ENCODE measurements at regions not wholly inside any gene's neighbourhood (a gene's known extent, or its start where the extent isn't known, plus 50 kb on each side); places are given as distances from the start of the nearest gene placed in this dataset.

- Histone ChIP-seq H3K9ac (ENCODE audit: low read length) (no peak overlapping the region), H3K4me1 (ENCODE audit: low read length) (no peaks in the 10 kb centered on the region), H3K9me3 (ENCODE audit: insufficient read depth, low read length) (no peaks in the 10 kb centered on the region), H3K79me2 (ENCODE audit: low read length) (no peaks in the 10 kb centered on the region), H3K4me3 (ENCODE audit: low read length) (no peak overlapping the region), H3K4me2 (ENCODE audit: low read length) (no peak overlapping the region), H3K27ac (ENCODE audit: low read length) (no peak overlapping the region), H2AFZ (ENCODE audit: low read depth, low read length) (no peak overlapping the region), H3K27me3 (ENCODE audit: low read depth, low read length) (no peaks in the 10 kb centered on the region), H3K36me3 (replicated peaks; ENCODE audit: low read depth, low read length) (no peaks in the 10 kb centered on the region), H4K20me1 (ENCODE audit: insufficient read depth, low read length) (no peaks in the 10 kb centered on the region)
- TF ChIP-seq CTCF (IDR thresholded peaks at IDR 0.05; ENCODE audit: low read depth, low read length), result no peak
- no peak for TF ChIP-seq EZH2phosphoT487 (IDR thresholded peaks at IDR 0.05; ENCODE audit: low read depth)
Observed at GRCh38 chr2:186984966-186985365, 136.0 kb upstream of the ZSWIM2 start.

- Histone ChIP-seq H3K79me2 (ENCODE audit: low read length) (no peaks in the 10 kb centered on the region), H3K4me2 (ENCODE audit: low read length) (no peak overlapping the region), H3K36me3 (replicated peaks; ENCODE audit: low read depth, low read length) (no peaks in the 10 kb centered on the region), H3K9me3 (ENCODE audit: insufficient read depth, low read length) (no peaks in the 10 kb centered on the region), H3K9ac (ENCODE audit: low read length) (no peak overlapping the region), H3K27ac (ENCODE audit: low read length) (no peak overlapping the region), H3K4me1 (ENCODE audit: low read length) (no peaks in the 10 kb centered on the region), H2AFZ (ENCODE audit: low read depth, low read length) (no peak overlapping the region), H3K4me3 (ENCODE audit: low read length) (no peak overlapping the region), H4K20me1 (ENCODE audit: insufficient read depth, low read length) (no peaks in the 10 kb centered on the region), H3K27me3 (ENCODE audit: low read depth, low read length) (no peaks in the 10 kb centered on the region)
- TF ChIP-seq CTCF (IDR thresholded peaks at IDR 0.05; ENCODE audit: low read depth, low read length) (no peak), EZH2phosphoT487 (IDR thresholded peaks at IDR 0.05; ENCODE audit: low read depth) (no peak)
Observed at GRCh38 chr2:186984481-186984880, 135.5 kb upstream of the ZSWIM2 start.

GRCh38 chr2:186980787-186981550 lies 132.0 kb upstream of the ZSWIM2 start:
- no peak for TF ChIP-seq CTCF (IDR thresholded peaks at IDR 0.05; ENCODE audit: low read depth, low read length)
- no peak for TF ChIP-seq EZH2phosphoT487 (IDR thresholded peaks at IDR 0.05; ENCODE audit: low read depth)
- Histone ChIP-seq H3K4me1 (ENCODE audit: low read length) (peaks cover 4% of the 10 kb centered on the region), H3K36me3 (replicated peaks; ENCODE audit: low read depth, low read length) (no peaks in the 10 kb centered on the region), H3K4me2 (ENCODE audit: low read length) (no peak overlapping the region), H3K27me3 (ENCODE audit: low read depth, low read length) (no peaks in the 10 kb centered on the region), H3K27ac (ENCODE audit: low read length) (no peak overlapping the region), H3K9ac (ENCODE audit: low read length) (no peak overlapping the region), H3K4me3 (ENCODE audit: low read length) (no peak overlapping the region), H4K20me1 (ENCODE audit: insufficient read depth, low read length) (no peaks in the 10 kb centered on the region), H2AFZ (ENCODE audit: low read depth, low read length) (no peak overlapping the region), H3K79me2 (ENCODE audit: low read length) (no peaks in the 10 kb centered on the region), H3K9me3 (ENCODE audit: insufficient read depth, low read length) (no peaks in the 10 kb centered on the region)

- Histone ChIP-seq H4K20me1 (ENCODE audit: insufficient read depth, low read length) (no peaks in the 10 kb centered on the region), H3K4me2 (ENCODE audit: low read length) (no peak overlapping the region), H3K79me2 (ENCODE audit: low read length) (no peaks in the 10 kb centered on the region), H3K36me3 (replicated peaks; ENCODE audit: low read depth, low read length) (no peaks in the 10 kb centered on the region), H3K27ac (ENCODE audit: low read length) (no peak overlapping the region), H3K4me3 (ENCODE audit: low read length) (no peak overlapping the region), H3K27me3 (ENCODE audit: low read depth, low read length) (no peaks in the 10 kb centered on the region), H2AFZ (ENCODE audit: low read depth, low read length) (no peak overlapping the region), H3K9me3 (ENCODE audit: insufficient read depth, low read length) (no peaks in the 10 kb centered on the region), H3K4me1 (ENCODE audit: low read length) (peaks cover 4% of the 10 kb centered on the region), H3K9ac (ENCODE audit: low read length) (no peak overlapping the region)
- TF ChIP-seq CTCF (IDR thresholded peaks at IDR 0.05; ENCODE audit: low read depth, low read length), result no peak
- TF ChIP-seq EZH2phosphoT487 (IDR thresholded peaks at IDR 0.05; ENCODE audit: low read depth), result no peak
Observed at GRCh38 chr2:186980117-186980442, 131.1 kb upstream of the ZSWIM2 start.

All from OCI-LY3 (cell line).